ENCODE measurements at regions not wholly inside any gene's neighbourhood (a gene's known extent, or its start where the extent isn't known, plus 50 kb on each side); places are given as distances from the start of the nearest gene placed in this dataset.

- intact Hi-C loops (cut with micrococcal nuclease; ENCODE audit: unreplicated experiment): no loop called here
- no peaks in the 10 kb centered on the region for H3K9me3 ChIP-seq (ENCODE audit: low read depth, low read length, poor library complexity, severe bottlenecking)
- no peaks in the 10 kb centered on the region for H3K4me1 ChIP-seq (ENCODE audit: insufficient read depth, low read length, poor library complexity, severe bottlenecking)
- TF ChIP-seq CTCF (conservative IDR thresholded peaks at IDR 0.05; ENCODE audit: low read depth, low read length) (no peak), EZH2 (IDR thresholded peaks at IDR 0.05; ENCODE audit: borderline replicate concordance, low read depth, low read length, poor library complexity, severe bottlenecking) (no peak)
- CTCF ChIA-PET: interaction anchor here (0.6 kb wide), 1 partner anchor 310 kb away, joined by 4 read pairs; no protein-coding TSS in a partner anchor
- no peaks in the 10 kb centered on the region for H3K36me3 ChIP-seq (ENCODE audit: insufficient read depth, low read length, poor library complexity, severe bottlenecking)
- DNase-seq (ENCODE audit: low spot score): no peak
- no peak overlapping the region for H3K4me3 ChIP-seq (ENCODE audit: low read depth, low read length, poor library complexity, severe bottlenecking)
- no peak overlapping the region for H3K27ac ChIP-seq (ENCODE audit: low read depth, low read length, poor library complexity, severe bottlenecking)
- POLR2A ChIA-PET (ENCODE audit: low non-redundant PET): no interaction called here
- no peaks in the 10 kb centered on the region for H3K27me3 ChIP-seq (replicated peaks; ENCODE audit: insufficient read depth, low read depth, low read length, poor library complexity)
- BruUV-seq (replicated peaks): no TSS peak
Measured at GRCh38 chrX:8366481-8366880, 98.1 kb upstream of the VCX3B start.

GRCh38 chrX:8374041-8374825, 90.4 kb upstream of the VCX3B start:
- no peaks in the 10 kb centered on the region for H3K36me3 ChIP-seq (ENCODE audit: insufficient read depth, low read length, poor library complexity, severe bottlenecking)
- no peak overlapping the region for H3K4me3 ChIP-seq (ENCODE audit: low read depth, low read length, poor library complexity, severe bottlenecking)
- BruUV-seq (replicated peaks): no TSS peak
- ChIA-PET POLR2A (ENCODE audit: low non-redundant PET) (no interaction called here), CTCF (no interaction called here)
- H3K9me3 ChIP-seq (ENCODE audit: low read depth, low read length, poor library complexity, severe bottlenecking): peaks cover 6% of the 10 kb centered on the region
- H3K27me3 ChIP-seq (replicated peaks; ENCODE audit: insufficient read depth, low read depth, low read length, poor library complexity): no peaks in the 10 kb centered on the region
- H3K27ac ChIP-seq (ENCODE audit: low read depth, low read length, poor library complexity, severe bottlenecking): no peak overlapping the region
- no peaks in the 10 kb centered on the region for H3K4me1 ChIP-seq (ENCODE audit: insufficient read depth, low read length, poor library complexity, severe bottlenecking)
- no peak for DNase-seq (ENCODE audit: low spot score)
- intact Hi-C loops (cut with micrococcal nuclease; ENCODE audit: unreplicated experiment): no loop called here
- no peak for TF ChIP-seq EZH2 (IDR thresholded peaks at IDR 0.05; ENCODE audit: borderline replicate concordance, low read depth, low read length, poor library complexity, severe bottlenecking)
- TF ChIP-seq CTCF (conservative IDR thresholded peaks at IDR 0.05; ENCODE audit: low read depth, low read length): no peak

GRCh38 chrX:8377041-8377440, 87.6 kb upstream of the VCX3B start:
- no peaks in the 10 kb centered on the region for H3K27me3 ChIP-seq (replicated peaks; ENCODE audit: insufficient read depth, low read depth, low read length, poor library complexity)
- no TSS peak for BruUV-seq (replicated peaks)
- POLR2A ChIA-PET (ENCODE audit: low non-redundant PET): no interaction called here
- TF ChIP-seq CTCF (conservative IDR thresholded peaks at IDR 0.05; ENCODE audit: low read depth, low read length) (no peak), EZH2 (IDR thresholded peaks at IDR 0.05; ENCODE audit: borderline replicate concordance, low read depth, low read length, poor library complexity, severe bottlenecking) (no peak)
- peaks cover 6% of the 10 kb centered on the region for H3K9me3 ChIP-seq (ENCODE audit: low read depth, low read length, poor library complexity, severe bottlenecking)
- CTCF ChIA-PET: no interaction called here
- no peak for DNase-seq (ENCODE audit: low spot score)
- H3K4me3 ChIP-seq (ENCODE audit: low read depth, low read length, poor library complexity, severe bottlenecking): no peak overlapping the region
- no peak overlapping the region for H3K27ac ChIP-seq (ENCODE audit: low read depth, low read length, poor library complexity, severe bottlenecking)
- H3K36me3 ChIP-seq (ENCODE audit: insufficient read depth, low read length, poor library complexity, severe bottlenecking): no peaks in the 10 kb centered on the region
- intact Hi-C loops (cut with micrococcal nuclease; ENCODE audit: unreplicated experiment): no loop called here
- no peaks in the 10 kb centered on the region for H3K4me1 ChIP-seq (ENCODE audit: insufficient read depth, low read length, poor library complexity, severe bottlenecking)

Measured in A673 (cell line).